Stimulated activated CD4-positive, alpha-beta T cell treated with anti-CD3 and anti-CD28 coated beads, Interleukin-2, amount 100 ng/mL, for 4 hours (primary cell): ENCODE measurements at regions not wholly inside any gene's neighbourhood (a gene's known extent, or its start where the extent isn't known, plus 50 kb on each side); places are given as distances from the start of the nearest gene placed in this dataset.
"Not testable (repeated sequence)": the region's sequence is repeated elsewhere in the genome, so short reads cannot be mapped to it uniquely, and the experiment has no call there.

Experiments used
- DNase-seq: peaks from one replicate; pipeline ENCODE4 v3.0.0-alpha.2; 2020; ENCODE audit warnings: low read depth

GRCh38 chr6:164694386-164694785 lies 615.0 kb downstream of the C6orf118 start:
- DNase-seq = no peak

DNA sequence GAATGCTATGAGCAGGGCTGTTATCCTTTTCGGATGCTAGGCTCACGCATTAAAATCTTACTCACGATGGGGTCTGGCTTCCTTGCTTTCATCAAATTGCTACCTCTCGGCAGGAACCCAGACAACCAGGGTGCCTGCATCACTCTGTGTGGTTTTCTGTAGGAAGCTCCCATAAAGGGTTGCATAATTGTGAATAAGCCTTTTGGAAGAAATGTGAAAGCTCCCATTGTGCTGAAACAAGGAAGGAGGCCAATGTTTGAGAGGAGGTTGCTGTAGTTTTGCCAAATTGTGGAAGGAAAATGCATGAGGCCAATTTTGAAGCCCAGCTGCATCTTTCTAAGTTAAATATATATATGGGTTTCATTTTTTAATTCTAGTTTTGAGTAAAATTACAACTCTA lies 615.5 kb downstream of the C6orf118 start:
- no peak for DNase-seq

GRCh38 chr6:164692772-164693510 lies 616.5 kb downstream of the C6orf118 start:
- no peak for DNase-seq

- no peak for DNase-seq
Observed at GRCh38 chr6:164690702-164691500, 618.5 kb downstream of the C6orf118 start.

DNA sequence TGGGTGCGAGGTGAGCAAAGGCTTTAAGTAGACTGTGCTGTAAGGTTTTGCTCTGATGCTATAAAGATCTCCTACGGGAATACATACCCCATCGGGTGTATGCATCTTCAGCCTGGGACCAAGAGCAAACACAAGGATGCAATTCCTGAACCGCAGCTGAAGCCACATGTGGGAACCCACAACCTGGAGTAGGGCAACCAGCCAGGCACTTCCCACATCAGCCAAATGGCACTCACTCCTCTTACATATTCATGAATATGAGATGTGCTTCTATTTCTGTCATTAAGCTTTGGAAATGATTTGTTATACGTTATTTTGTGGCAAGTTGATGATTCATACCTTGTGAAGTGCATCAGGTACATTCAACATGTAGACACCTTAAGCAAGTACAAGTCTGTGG lies 619.2 kb downstream of the C6orf118 start:
- DNase-seq = no peak

- no peak for DNase-seq
Observed at GRCh38 chr6:164665328-164665727, 644.1 kb downstream of the C6orf118 start.

DNA sequence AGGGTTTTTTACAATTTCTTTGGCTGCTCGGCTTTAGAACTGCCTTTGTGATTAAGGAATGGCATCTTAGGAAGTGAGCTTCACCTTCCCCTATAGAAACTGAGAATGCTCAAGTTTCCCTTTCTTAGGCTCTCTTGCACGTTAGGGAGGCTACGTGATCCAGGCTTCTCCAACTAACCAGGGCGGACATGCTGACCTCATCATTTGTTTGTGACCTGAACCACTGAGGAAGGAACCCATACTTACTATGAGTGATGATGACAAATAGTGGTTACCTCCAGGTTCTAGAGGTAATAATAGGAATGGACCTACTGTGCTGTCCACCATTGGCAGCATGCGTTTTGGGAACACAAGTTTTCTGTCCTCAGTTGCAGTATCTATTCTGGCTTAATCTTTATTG lies 645.8 kb downstream of the C6orf118 start:
- no peak for DNase-seq

DNA sequence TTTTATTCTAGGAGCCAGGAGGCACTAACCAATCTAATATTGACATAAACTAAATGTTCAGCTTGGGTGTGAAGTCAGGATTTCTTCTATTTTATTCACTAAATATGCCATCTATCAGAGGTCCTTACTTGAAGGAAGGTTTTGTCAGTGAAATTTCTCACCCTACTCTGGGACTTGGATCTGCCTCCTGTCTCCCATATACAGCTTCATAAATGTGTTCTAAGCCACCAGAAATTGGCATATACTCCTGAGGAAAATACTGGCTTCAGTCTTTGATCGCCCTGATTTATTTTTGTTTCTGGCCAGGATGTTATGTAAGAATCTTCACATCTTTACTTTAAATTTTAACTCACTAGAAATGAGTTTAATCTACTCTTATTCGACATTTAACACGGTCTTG lies 647.7 kb downstream of the C6orf118 start:
- no peak for DNase-seq

DNA sequence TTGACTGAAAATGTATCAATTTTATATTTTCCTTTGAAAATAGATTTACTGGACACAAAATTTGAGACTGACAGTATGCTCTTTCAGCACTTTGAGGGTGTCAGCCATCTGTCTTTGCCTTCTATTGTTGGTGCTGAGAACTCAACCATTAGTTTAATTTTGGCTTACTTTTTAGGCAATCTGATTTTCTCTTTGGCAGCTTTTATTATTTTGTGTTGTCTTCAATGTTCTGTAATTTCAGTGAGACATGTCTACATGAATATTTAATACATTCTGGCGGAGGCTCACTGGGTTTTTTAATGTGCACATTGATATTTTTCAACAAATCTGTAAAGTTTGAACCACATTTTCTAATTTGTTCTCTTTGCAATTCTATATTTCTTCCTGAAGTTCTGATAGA lies 648.6 kb downstream of the C6orf118 start:
- no peak for DNase-seq

- DNase-seq = no peak
Observed at GRCh38 chr6:164640956-164641355, 668.4 kb downstream of the C6orf118 start.

GRCh38 chr6:164628302-164628931 lies 681.0 kb downstream of the C6orf118 start:
- no peak for DNase-seq

GRCh38 chr6:164616917-164617524 lies 692.4 kb downstream of the C6orf118 start:
- no peak for DNase-seq

DNA sequence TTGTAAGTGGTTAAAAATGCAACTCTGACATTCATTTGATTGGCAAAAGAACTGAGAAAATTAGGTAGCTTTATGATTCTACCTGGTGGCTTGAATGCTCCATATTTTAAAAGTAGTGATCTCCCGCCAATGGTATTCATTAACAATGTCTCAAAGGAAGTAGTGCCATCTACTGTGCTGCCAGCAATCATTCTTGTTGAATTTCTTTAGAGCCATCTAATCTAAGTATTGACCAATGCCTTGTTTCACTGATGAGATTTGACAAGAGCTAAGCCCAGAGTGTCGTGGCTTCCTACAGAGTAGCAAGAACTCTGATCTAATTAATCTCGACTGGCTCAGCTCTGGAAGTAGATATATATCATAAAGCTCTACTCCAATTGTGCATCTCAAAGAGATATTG lies 696.7 kb downstream of the C6orf118 start:
- DNase-seq = no peak

- not testable (repeated sequence) for DNase-seq
Observed at GRCh38 chr6:164610859-164611258, 698.5 kb downstream of the C6orf118 start.

DNA sequence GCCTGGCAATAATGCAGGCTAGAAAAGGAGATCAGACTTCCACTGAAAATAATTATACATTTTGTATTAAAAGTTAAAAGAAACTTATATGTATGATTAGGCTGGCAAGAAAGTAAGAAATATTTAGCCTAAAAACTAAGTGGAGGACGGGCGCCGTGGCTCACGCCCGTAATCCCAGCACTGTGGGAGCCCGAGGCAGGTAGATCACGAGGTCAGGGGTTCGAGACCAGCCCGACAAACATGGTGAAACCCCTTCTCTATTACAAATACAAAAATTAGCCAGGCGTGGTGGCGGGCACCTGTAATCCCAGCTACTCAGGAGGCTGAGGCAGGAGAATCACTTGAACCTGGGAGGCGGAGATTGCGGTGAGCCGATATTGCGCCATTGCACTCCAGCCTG lies 707.0 kb downstream of the C6orf118 start:
- DNase-seq = not testable (repeated sequence)

DNA sequence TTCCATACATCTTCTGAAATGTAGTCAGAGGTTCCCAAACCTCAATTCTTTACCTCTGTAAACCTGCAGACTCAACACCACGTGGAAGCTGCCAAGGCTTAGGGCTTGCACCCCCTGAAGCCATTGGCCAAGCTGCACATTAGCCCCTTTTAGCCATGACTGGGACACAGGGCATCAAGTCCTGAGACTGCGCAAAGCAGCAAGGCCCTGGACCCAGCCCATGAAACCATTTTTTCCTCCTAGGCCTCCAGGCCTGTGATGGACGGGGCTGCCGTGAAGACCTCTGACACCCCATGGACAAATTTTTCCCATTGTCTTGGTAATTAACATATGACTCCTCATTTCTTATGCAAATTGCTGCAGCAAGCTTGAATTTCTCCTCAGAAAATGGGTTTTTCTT lies 727.8 kb downstream of the C6orf118 start:
- no peak for DNase-seq

DNA sequence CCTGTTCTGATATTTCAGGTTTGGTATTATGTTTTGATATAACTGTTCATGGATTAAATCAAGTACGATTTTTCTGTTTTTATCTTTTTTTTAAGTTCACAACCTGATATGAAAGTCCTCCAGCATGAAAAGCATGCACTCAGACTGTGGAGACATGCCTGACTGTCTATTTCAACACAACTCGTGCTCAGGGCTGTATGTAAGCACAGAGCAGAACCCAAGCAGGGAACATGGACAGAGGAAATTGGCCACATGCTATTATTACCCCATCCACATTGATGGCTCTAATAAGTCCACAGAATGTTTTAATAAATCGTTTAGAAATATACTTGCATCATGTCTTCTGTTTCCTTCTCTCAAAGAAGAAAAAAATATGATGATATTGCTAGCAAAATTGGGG lies 730.4 kb downstream of the C6orf118 start:
- DNase-seq = no peak

DNA sequence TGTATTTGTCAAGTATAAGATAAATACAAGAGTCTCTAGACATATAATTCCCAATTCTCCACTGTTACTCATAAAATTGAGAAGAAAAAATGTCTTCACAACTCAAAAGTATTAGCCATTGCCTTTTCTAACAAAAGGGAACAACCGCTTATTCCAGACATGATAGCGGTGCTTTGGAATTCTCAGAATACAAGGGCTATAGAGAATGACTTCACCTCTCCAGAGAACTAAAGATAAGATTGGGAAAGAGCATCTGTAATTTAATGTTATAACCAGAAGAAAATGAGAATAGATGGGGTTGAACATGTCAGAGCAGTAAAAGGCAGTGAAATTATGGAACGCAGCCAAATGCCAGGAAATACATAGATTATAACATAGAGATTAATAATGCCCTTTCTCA lies 730.8 kb downstream of the C6orf118 start:
- no peak for DNase-seq

GRCh38 chr6:164570801-164571200 lies 738.6 kb downstream of the C6orf118 start:
- DNase-seq = no peak

DNA sequence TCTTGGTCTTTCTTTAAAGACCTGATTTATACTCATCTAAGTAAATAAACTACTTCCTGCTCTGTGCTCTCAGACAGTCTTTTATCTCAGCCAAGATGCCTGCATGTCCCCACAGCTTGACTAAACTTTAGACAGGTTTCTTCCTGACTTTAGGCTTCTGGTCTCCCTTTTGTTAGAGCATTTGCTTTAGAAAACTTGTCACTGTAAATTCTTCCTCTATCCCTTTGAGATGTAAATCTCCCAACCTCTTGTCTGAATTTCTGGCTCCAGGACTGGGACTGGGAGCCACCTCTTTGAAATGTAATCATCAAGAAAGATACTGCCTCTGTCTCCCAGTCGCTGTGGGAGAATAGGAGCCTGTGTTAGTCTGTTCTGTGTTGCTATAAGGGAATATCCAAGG lies 739.9 kb downstream of the C6orf118 start:
- no peak for DNase-seq

GRCh38 chr6:164563924-164564323 lies 745.5 kb downstream of the C6orf118 start:
- no peak for DNase-seq

- no peak for DNase-seq
Observed at GRCh38 chr6:164561656-164562055, 747.7 kb downstream of the C6orf118 start.
